ENCODE measurements at regions not wholly inside any gene's neighbourhood (a gene's known extent, or its start where the extent isn't known, plus 50 kb on each side); places are given as distances from the start of the nearest gene placed in this dataset.

DNA sequence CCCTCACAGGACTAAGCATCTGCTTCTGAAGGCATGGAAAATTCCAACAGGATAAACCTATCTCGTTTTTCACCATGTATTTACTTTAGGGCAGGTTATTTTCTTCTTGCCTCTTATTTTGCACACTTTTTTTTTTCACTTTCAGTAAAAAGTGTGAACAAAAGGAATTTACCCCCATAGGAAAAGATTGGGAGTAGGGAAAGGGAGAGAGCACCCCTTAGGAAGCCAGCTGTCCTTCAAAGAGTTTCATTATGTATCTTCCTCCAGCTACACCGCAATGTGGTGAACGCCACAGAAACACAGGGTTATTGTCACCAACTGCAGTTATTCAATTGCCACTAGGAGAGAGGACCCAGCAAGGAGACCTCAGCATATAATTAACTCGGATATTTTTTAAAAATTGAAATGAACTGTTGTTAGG, 286.2 kb upstream of the VRK2 start:
- no peak overlapping the region for H3K27ac Mint-ChIP-seq
- POLR2A ChIA-PET: no interaction called here
- no peaks in the 10 kb centered on the region for H3K9me3 Mint-ChIP-seq
- CTCF ChIA-PET: interaction anchor here (0.8 to 2.1 kb wide), 5 partner anchors 9 to 16 kb away, joined by 3 to 8 read pairs (median 5); no protein-coding TSS in a partner anchor
- no peak overlapping the region for H3K27ac ChIP-seq (ENCODE audit: low read depth, low read length)
- no peak overlapping the region for H3K4me3 ChIP-seq (ENCODE audit: low read length)
- no peaks in the 10 kb centered on the region for H3K9me3 ChIP-seq (ENCODE audit: low read length)
- H3K4me3 Mint-ChIP-seq: peak overlapping the region in 1 of 7 donors; percentile 35
- peaks cover 4% of the 10 kb centered on the region for H3K4me1 ChIP-seq (ENCODE audit: insufficient read depth, low read length)
- no peak for DNase-seq
- no peaks in the 10 kb centered on the region for H3K36me3 Mint-ChIP-seq
- peaks cover 3% of the 10 kb centered on the region for H3K27me3 ChIP-seq (ENCODE audit: insufficient read depth, low read length, poor library complexity, severe bottlenecking)
- peaks cover 0 to 9% (median 3%) of the 10 kb centered on the region in 3 donors for H3K4me1 Mint-ChIP-seq
- H3K36me3 ChIP-seq (ENCODE audit: insufficient read depth, low read length): no peaks in the 10 kb centered on the region
- H3K27me3 Mint-ChIP-seq: peaks cover 2 to 6% of the 10 kb centered on the region in 2 donors

- CTCF ChIA-PET: no interaction called here
- Histone ChIP-seq H3K4me3 (ENCODE audit: low read length) (no peak overlapping the region), H3K4me1 (ENCODE audit: insufficient read depth, low read length) (no peaks in the 10 kb centered on the region), H3K9me3 (ENCODE audit: low read length) (no peaks in the 10 kb centered on the region), H3K27ac (ENCODE audit: low read depth, low read length) (no peak overlapping the region), H3K27me3 (ENCODE audit: insufficient read depth, low read length, poor library complexity, severe bottlenecking) (no peaks in the 10 kb centered on the region), H3K36me3 (ENCODE audit: insufficient read depth, low read length) (no peaks in the 10 kb centered on the region)
- Mint-ChIP-seq H3K9me3 (peaks cover 0 to 3% (median 0%) of the 10 kb centered on the region in 5 donors), H3K27me3 (no peaks in the 10 kb centered on the region), H3K4me1 (no peaks in the 10 kb centered on the region), H3K27ac (no peak overlapping the region), H3K36me3 (peaks cover 0 to 3% (median 0%) of the 10 kb centered on the region in 3 donors), H3K4me3 (no peak overlapping the region)
- no peak for DNase-seq
- POLR2A ChIA-PET: no interaction called here
These were observed 269.7 kb upstream of the VRK2 start for GRCh38 chr2:57776916-57777315.

- Mint-ChIP-seq H3K27ac (no peak overlapping the region), H3K4me1 (no peaks in the 10 kb centered on the region), H3K9me3 (peaks cover 0 to 3% (median 0%) of the 10 kb centered on the region in 5 donors), H3K4me3 (no peak overlapping the region), H3K27me3 (no peaks in the 10 kb centered on the region), H3K36me3 (peaks cover 0 to 4% (median 0%) of the 10 kb centered on the region in 3 donors)
- H3K9me3 ChIP-seq (ENCODE audit: low read length): no peaks in the 10 kb centered on the region
- no peaks in the 10 kb centered on the region for H3K4me1 ChIP-seq (ENCODE audit: insufficient read depth, low read length)
- no peaks in the 10 kb centered on the region for H3K36me3 ChIP-seq (ENCODE audit: insufficient read depth, low read length)
- no peak for DNase-seq
- H3K27me3 ChIP-seq (ENCODE audit: insufficient read depth, low read length, poor library complexity, severe bottlenecking): no peaks in the 10 kb centered on the region
- no peak overlapping the region for H3K27ac ChIP-seq (ENCODE audit: low read depth, low read length)
- POLR2A ChIA-PET: no interaction called here
- H3K4me3 ChIP-seq (ENCODE audit: low read length): no peak overlapping the region
- CTCF ChIA-PET: no interaction called here
These were observed 264.0 kb upstream of the VRK2 start for GRCh38 chr2:57782587-57782986.

GRCh38 chr2:57793310-57793709, 253.3 kb upstream of the VRK2 start:
- no peaks in the 10 kb centered on the region for H3K4me1 ChIP-seq (ENCODE audit: insufficient read depth, low read length)
- H3K27ac Mint-ChIP-seq: no peak overlapping the region
- H3K9me3 ChIP-seq (ENCODE audit: low read length): no peaks in the 10 kb centered on the region
- POLR2A ChIA-PET: no interaction called here
- no peaks in the 10 kb centered on the region for H3K36me3 Mint-ChIP-seq
- H3K36me3 ChIP-seq (ENCODE audit: insufficient read depth, low read length): no peaks in the 10 kb centered on the region
- H3K4me3 Mint-ChIP-seq: no peak overlapping the region
- no peaks in the 10 kb centered on the region for H3K27me3 ChIP-seq (ENCODE audit: insufficient read depth, low read length, poor library complexity, severe bottlenecking)
- no peak overlapping the region for H3K4me3 ChIP-seq (ENCODE audit: low read length)
- DNase-seq: no peak
- no peaks in the 10 kb centered on the region for H3K4me1 Mint-ChIP-seq
- CTCF ChIA-PET: no interaction called here
- H3K27ac ChIP-seq (ENCODE audit: low read depth, low read length): no peak overlapping the region
- no peaks in the 10 kb centered on the region for H3K27me3 Mint-ChIP-seq
- peaks cover 12 to 34% (median 20%) of the 10 kb centered on the region in 5 donors for H3K9me3 Mint-ChIP-seq

- H3K4me1 Mint-ChIP-seq: no peaks in the 10 kb centered on the region
- peaks cover 0 to 2% (median 0%) of the 10 kb centered on the region in 3 donors for H3K36me3 Mint-ChIP-seq
- no peak overlapping the region for H3K27ac Mint-ChIP-seq
- Histone ChIP-seq H3K36me3 (ENCODE audit: insufficient read depth, low read length) (no peaks in the 10 kb centered on the region), H3K9me3 (ENCODE audit: low read length) (no peaks in the 10 kb centered on the region), H3K27me3 (ENCODE audit: insufficient read depth, low read length, poor library complexity, severe bottlenecking) (no peaks in the 10 kb centered on the region), H3K4me3 (ENCODE audit: low read length) (no peak overlapping the region), H3K4me1 (ENCODE audit: insufficient read depth, low read length) (no peaks in the 10 kb centered on the region), H3K27ac (ENCODE audit: low read depth, low read length) (no peak overlapping the region)
- ChIA-PET CTCF (no interaction called here), POLR2A (no interaction called here)
- no peak for DNase-seq
- H3K27me3 Mint-ChIP-seq: no peaks in the 10 kb centered on the region
- no peak overlapping the region for H3K4me3 Mint-ChIP-seq
- peaks cover 12 to 42% (median 22%) of the 10 kb centered on the region in 5 donors for H3K9me3 Mint-ChIP-seq
These were observed 250.1 kb upstream of the VRK2 start for GRCh38 chr2:57796527-57796926.

GRCh38 chr2:57798346-57798745, 248.3 kb upstream of the VRK2 start:
- Histone ChIP-seq H3K36me3 (ENCODE audit: insufficient read depth, low read length) (no peaks in the 10 kb centered on the region), H3K4me3 (ENCODE audit: low read length) (no peak overlapping the region), H3K9me3 (ENCODE audit: low read length) (no peaks in the 10 kb centered on the region), H3K4me1 (ENCODE audit: insufficient read depth, low read length) (no peaks in the 10 kb centered on the region), H3K27me3 (ENCODE audit: insufficient read depth, low read length, poor library complexity, severe bottlenecking) (no peaks in the 10 kb centered on the region), H3K27ac (ENCODE audit: low read depth, low read length) (no peak overlapping the region)
- Mint-ChIP-seq H3K9me3 (peaks cover 18 to 28% (median 22%) of the 10 kb centered on the region in 5 donors), H3K27me3 (no peaks in the 10 kb centered on the region), H3K4me1 (no peaks in the 10 kb centered on the region), H3K36me3 (peaks cover 0 to 6% (median 0%) of the 10 kb centered on the region in 3 donors), H3K4me3 (no peak overlapping the region), H3K27ac (no peak overlapping the region)
- ChIA-PET CTCF (no interaction called here), POLR2A (no interaction called here)
- DNase-seq: no peak

DNA sequence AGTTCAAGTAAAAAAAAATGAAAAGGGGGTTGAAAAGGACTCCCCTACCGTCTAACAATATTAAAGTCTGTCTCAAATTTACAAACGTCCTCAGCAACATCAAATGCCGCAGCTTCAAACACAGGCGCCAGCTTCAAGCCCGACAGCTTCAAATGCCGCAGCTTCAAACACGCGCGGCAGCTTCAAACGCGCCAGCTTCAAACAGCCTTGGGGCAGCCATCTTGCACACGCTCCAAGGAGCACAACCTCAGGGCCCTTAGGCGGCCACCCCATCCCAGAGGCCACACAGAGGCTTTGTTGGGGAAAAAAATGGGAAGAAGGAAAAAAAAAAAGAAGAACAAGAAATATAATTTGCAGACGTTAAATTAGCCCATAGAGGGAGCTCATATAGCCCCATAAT, 244.4 kb upstream of the VRK2 start:
- H3K4me1 Mint-ChIP-seq: no peaks in the 10 kb centered on the region
- H3K27ac Mint-ChIP-seq: no peak overlapping the region
- ChIA-PET POLR2A (no interaction called here), CTCF (no interaction called here)
- Histone ChIP-seq H3K4me3 (ENCODE audit: low read length) (no peak overlapping the region), H3K9me3 (ENCODE audit: low read length) (no peaks in the 10 kb centered on the region), H3K27me3 (ENCODE audit: insufficient read depth, low read length, poor library complexity, severe bottlenecking) (no peaks in the 10 kb centered on the region), H3K4me1 (ENCODE audit: insufficient read depth, low read length) (no peaks in the 10 kb centered on the region), H3K27ac (ENCODE audit: low read depth, low read length) (no peak overlapping the region), H3K36me3 (ENCODE audit: insufficient read depth, low read length) (no peaks in the 10 kb centered on the region)
- peaks cover 13 to 20% (median 17%) of the 10 kb centered on the region in 5 donors for H3K9me3 Mint-ChIP-seq
- DNase-seq: no peak
- peak overlapping the region in 1 of 7 donors; percentile 79 for H3K4me3 Mint-ChIP-seq
- no peaks in the 10 kb centered on the region for H3K27me3 Mint-ChIP-seq
- H3K36me3 Mint-ChIP-seq: peaks cover 0 to 6% (median 0%) of the 10 kb centered on the region in 3 donors

GRCh38 chr2:57804971-57805370, 241.6 kb upstream of the VRK2 start:
- peaks cover 5 to 10% (median 8%) of the 10 kb centered on the region in 5 donors for H3K9me3 Mint-ChIP-seq

More at GRCh38 chr2:57804971-57805370, 241.6 kb upstream of the VRK2 start:
- Histone ChIP-seq H3K9me3 (ENCODE audit: low read length) (no peaks in the 10 kb centered on the region), H3K27ac (ENCODE audit: low read depth, low read length) (no peak overlapping the region), H3K36me3 (ENCODE audit: insufficient read depth, low read length) (no peaks in the 10 kb centered on the region), H3K4me3 (ENCODE audit: low read length) (no peak overlapping the region), H3K4me1 (ENCODE audit: insufficient read depth, low read length) (no peaks in the 10 kb centered on the region), H3K27me3 (ENCODE audit: insufficient read depth, low read length, poor library complexity, severe bottlenecking) (no peaks in the 10 kb centered on the region)
- Mint-ChIP-seq H3K27me3 (no peaks in the 10 kb centered on the region), H3K4me3 (no peak overlapping the region), H3K27ac (no peak overlapping the region), H3K4me1 (no peaks in the 10 kb centered on the region), H3K36me3 (peaks cover 0 to 6% (median 0%) of the 10 kb centered on the region in 3 donors)
- POLR2A ChIA-PET: no interaction called here
- CTCF ChIA-PET: no interaction called here
- DNase-seq: no peak

Measured in CD8-positive, alpha-beta memory T cell (primary cell).